ENCODE measurements at regions not wholly inside any gene's neighbourhood (a gene's known extent, or its start where the extent isn't known, plus 50 kb on each side); places are given as distances from the start of the nearest gene placed in this dataset.

GRCh38 chr2:128526455-128526976 lies 207.8 kb upstream of the HS6ST1 start:
- TF ChIP-seq CTCF (IDR thresholded peaks at IDR 0.05; ENCODE audit: insufficient read depth, low read length), result no peak
- no peak overlapping the region for H3K4me3 ChIP-seq (ENCODE audit: low read depth, low read length)
- DNase-seq (ENCODE audit: low read depth), result no peak

- no peak for TF ChIP-seq CTCF (IDR thresholded peaks at IDR 0.05; ENCODE audit: insufficient read depth, low read length)
- no peak overlapping the region for H3K4me3 ChIP-seq (ENCODE audit: low read depth, low read length)
- DNase-seq (ENCODE audit: low read depth), result no peak
Measured at GRCh38 chr2:128528133-128528532, 209.5 kb upstream of the HS6ST1 start.

GRCh38 chr2:128530025-128530573 lies 211.4 kb upstream of the HS6ST1 start:
- TF ChIP-seq CTCF (IDR thresholded peaks at IDR 0.05; ENCODE audit: insufficient read depth, low read length), result no peak
- no peak overlapping the region for H3K4me3 ChIP-seq (ENCODE audit: low read depth, low read length)
- DNase-seq (ENCODE audit: low read depth), result no peak

GRCh38 chr2:128531856-128532255 lies 213.2 kb upstream of the HS6ST1 start:
- DNase-seq (ENCODE audit: low read depth), result no peak
- TF ChIP-seq CTCF (IDR thresholded peaks at IDR 0.05; ENCODE audit: insufficient read depth, low read length), result no peak
- no peak overlapping the region for H3K4me3 ChIP-seq (ENCODE audit: low read depth, low read length)

GRCh38 chr2:128533101-128533500 lies 214.4 kb upstream of the HS6ST1 start:
- DNase-seq (ENCODE audit: low read depth), result no peak
- no peak overlapping the region for H3K4me3 ChIP-seq (ENCODE audit: low read depth, low read length)
- no peak for TF ChIP-seq CTCF (IDR thresholded peaks at IDR 0.05; ENCODE audit: insufficient read depth, low read length)

DNA sequence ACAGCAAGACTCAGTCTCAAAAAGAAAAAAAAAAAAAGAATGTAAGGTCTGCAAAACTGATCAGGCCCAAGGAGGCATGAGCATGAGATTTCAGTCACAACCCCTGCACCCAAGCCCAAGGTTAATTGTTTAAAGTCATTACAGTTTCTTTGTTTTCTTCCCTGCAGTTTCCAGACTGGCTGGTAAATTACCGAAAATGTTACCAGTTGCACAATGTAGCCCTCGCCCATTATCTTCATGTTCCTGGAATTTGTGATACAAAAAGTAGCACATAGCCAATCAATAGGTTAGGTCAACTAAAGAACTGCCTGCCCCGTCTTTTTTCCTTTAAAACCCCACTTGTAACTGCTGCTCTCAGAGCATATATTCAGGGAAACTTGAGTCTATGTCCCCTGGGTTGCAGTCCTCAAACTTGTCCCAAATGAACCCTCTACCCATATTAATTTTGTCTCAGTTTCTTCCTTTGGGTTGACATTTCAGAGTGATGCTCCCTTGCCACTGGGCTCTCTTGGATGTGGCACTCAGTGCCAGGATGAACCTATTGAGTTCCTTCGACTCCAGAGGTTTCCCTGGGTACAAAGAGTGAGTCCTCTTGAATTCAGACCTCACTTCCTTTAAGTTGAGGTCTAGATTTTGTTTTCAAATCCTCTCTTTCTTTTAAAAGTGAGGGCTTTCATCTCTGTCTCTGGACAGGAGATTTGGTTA lies 216.2 kb upstream of the HS6ST1 start:
- DNase-seq (ENCODE audit: low read depth), result no peak
- no peak for TF ChIP-seq CTCF (IDR thresholded peaks at IDR 0.05; ENCODE audit: insufficient read depth, low read length)
- H3K4me3 ChIP-seq (ENCODE audit: low read depth, low read length), result no peak overlapping the region

Measured in fibroblast of the aortic adventitia (primary cell).